KOPT-K1 (cell line): ENCODE measurements at regions not wholly inside any gene's neighbourhood (a gene's known extent, or its start where the extent isn't known, plus 50 kb on each side); places are given as distances from the start of the nearest gene placed in this dataset.
"Not testable (repeated sequence)": the region's sequence is repeated elsewhere in the genome, so short reads cannot be mapped to it uniquely, and the experiment has no call there.

ENCODE experiments used
- H3K27ac ChIP-seq: fragments of 200-600 bp; sonication (generic); 2 replicates; pipeline ENCODE4 v1.5.1; 2016; ENCODE audit warnings: antibody characterized with exemption, mild to moderate bottlenecking, low read depth, low read length; ENCODE audit not compliant: poor library complexity, severe bottlenecking
- H3K36me3 ChIP-seq: fragments of 200-600 bp; sonication (generic); 2 replicates; pipeline ENCODE4 v1.5.1; 2017; ENCODE audit warnings: antibody characterized with exemption, mild to moderate bottlenecking, low read length, moderate library complexity; ENCODE audit not compliant: insufficient read depth
- H3K9me3 ChIP-seq: fragments of 200-600 bp; sonication (generic); 2 replicates; pipeline ENCODE4 v1.5.1; 2017; ENCODE audit warnings: antibody characterized with exemption, low read length, mild to moderate bottlenecking; ENCODE audit not compliant: insufficient read depth, poor library complexity, severe bottlenecking

DNA sequence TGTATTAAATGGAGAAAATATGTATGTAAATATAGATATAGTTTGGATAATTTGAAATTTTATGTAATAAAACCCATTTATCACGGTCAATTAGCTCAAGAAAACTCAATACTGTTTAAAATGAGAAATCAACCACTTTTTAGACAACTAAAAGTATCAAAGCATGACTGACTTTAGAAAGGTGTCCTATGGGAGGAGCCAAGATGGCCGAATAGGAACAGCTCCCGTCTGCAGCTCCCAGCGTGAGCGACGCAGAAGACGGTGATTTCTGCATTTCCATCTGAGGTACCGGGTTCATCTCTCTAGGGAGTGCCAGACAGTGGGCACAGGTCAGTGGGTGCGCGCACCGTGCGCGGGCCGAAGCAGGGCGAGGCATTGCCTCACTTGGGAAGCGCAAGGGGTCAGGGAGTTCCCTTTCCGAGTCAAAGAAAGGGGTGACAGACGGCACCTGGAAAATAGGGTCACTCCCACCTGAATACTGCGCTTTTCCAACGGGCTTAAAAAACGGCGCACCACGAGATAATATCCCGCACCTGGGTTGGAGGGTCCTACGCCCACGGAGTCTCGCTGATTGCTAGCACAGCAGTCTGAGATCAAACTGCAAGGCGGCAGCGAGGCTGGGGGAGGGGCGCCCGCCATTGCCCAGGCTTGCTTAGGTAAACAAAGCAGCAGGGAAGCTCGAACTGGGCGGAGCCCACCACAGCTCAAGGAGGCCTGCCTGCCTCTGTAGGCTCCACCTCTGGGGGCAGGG is 182.8 kb upstream of the NECTIN3 start:
- not testable (repeated sequence) for H3K9me3 ChIP-seq, H3K36me3 ChIP-seq, H3K27ac ChIP-seq

DNA sequence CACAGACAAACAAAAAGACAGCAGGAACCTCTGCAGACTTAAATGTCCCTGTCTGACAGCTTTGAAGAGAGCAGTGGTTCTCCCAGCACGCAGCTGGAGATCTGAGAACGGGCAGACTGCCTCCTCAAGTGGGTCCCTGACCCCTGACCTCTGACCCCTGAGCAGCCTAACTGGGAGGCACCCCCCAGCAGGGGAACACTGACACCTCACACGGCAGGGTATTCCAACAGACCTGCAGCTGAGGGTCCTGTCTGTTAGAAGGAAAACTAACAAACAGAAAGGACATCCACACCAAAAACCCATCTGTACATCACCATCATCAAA is 182.3 kb upstream of the NECTIN3 start:
- not testable (repeated sequence) for H3K9me3 ChIP-seq, H3K36me3 ChIP-seq, H3K27ac ChIP-seq

DNA sequence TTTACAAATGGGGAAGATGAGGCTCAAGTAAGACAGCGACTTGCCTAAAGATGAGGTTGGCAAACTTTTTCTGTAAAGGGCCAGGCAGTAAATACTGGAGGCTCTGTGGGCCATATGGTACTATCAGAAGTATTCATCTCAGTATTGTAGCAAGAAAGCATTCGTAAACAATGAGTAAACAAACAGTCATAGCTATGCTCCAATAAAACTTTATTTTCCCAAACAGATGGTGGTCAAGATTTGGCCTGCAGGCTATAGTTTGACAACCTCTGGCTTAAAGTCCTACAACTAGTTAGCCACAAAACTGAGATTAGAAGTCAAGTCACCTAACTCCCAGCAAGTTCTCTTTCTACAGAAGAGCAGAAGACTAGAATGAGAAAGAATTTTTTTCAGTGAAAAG is 177.0 kb upstream of the NECTIN3 start:
- Histone ChIP-seq H3K36me3 (no peaks in the 10 kb centered on the region), H3K27ac (no peak overlapping the region), H3K9me3 (no peaks in the 10 kb centered on the region)

GRCh38 chr3:110895054-110895453 is 176.6 kb upstream of the NECTIN3 start:
- H3K27ac ChIP-seq: no peak overlapping the region
- no peaks in the 10 kb centered on the region for H3K9me3 ChIP-seq
- H3K36me3 ChIP-seq: no peaks in the 10 kb centered on the region

DNA sequence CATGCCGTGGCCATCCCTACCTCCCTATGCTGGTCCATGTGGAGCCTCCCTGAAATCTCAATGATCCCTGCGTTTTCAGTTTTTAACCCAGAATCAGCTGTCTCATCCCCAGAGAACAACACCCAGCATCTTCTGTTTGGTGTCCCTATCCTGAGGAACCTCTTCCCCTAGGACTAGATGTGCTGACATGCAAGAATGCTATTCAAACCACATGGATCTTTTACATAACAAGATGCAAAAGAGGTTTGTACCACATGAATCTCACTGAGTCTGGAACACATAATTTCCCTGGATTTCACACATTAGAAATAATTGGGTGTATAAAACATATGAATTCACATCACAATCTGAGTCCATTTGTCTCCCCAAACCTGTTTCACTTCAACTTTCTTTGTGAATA is 174.6 kb upstream of the NECTIN3 start:
- no peaks in the 10 kb centered on the region for H3K9me3 ChIP-seq
- H3K36me3 ChIP-seq: no peaks in the 10 kb centered on the region
- H3K27ac ChIP-seq: no peak overlapping the region

- no peak overlapping the region for H3K27ac ChIP-seq
- H3K9me3 ChIP-seq: no peaks in the 10 kb centered on the region
- H3K36me3 ChIP-seq: no peaks in the 10 kb centered on the region
Measured at GRCh38 chr3:110900576-110900975, 171.0 kb upstream of the NECTIN3 start.

- Histone ChIP-seq H3K36me3 (no peaks in the 10 kb centered on the region), H3K9me3 (no peaks in the 10 kb centered on the region)
Measured at GRCh38 chr3:110901536-110901935, 170.1 kb upstream of the NECTIN3 start.

DNA sequence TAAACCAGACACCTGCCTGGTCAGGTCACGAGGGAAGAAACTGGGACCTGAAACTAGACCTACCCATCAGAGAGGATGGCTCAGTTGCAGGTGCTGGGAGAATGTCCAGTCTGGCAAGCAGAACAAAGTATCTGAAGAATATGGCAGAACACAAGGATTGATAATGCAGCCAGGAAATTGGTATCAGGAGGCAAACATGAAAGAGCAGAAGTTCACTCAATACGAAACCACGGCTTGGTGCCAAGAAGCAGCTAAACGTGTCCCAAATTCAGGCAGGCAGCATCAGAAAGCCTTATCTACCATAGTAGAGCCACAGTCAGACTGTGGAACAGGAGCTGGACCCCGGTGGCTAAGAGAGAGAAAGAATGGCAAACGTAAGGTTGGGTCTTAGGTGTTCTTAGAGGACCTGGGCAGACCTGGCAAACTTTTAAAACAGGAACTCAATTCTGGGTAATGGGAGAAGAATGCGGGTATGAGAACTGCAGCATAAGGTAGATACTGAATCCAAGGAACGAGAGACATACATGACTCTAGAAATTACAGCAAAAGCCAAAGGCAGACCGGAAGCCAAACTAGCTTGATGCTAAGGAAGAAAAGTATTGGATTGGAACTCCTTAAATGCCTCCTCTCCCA is 169.0 kb upstream of the NECTIN3 start:
- H3K27ac ChIP-seq: no peak overlapping the region
- no peaks in the 10 kb centered on the region for H3K9me3 ChIP-seq
- H3K36me3 ChIP-seq: no peaks in the 10 kb centered on the region

More at GRCh38 chr3:110901536-110901935, 170.1 kb upstream of the NECTIN3 start:
- no peak overlapping the region for H3K27ac ChIP-seq

DNA sequence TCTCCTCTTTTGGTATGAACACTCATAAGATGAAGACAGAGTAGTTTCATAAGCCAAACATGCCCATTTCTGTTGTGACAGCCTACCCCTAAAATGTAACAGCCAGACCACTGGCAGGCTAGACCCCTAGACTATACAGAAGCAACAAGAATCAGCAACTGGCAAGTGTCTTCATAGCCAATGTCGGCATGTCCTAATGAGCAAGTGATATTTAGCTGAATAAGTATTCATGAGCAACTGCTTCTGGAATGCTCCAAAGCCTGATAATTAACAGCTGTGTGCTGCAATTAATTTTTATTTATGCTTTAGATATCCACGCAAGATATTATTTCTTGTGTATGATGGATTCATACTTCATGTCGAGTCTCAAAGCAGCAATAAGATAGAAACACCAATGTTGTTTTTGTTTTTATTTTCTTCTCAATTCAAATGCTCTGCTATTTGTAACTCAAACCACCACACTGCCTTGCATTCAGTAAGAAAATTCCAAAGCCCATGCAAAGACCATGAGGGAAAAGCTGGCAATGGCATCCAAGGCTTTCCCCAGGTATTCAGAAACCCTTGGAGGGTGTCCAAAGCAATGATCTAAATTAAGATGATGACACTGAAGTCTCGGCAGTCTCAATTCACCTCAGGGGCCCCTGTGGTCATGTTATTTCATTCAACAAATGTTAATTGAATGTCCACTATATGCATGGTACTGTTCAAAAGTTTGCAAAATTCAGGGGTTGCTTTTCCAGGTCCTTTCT is 167.7 kb upstream of the NECTIN3 start:
- H3K9me3 ChIP-seq: no peaks in the 10 kb centered on the region
- H3K27ac ChIP-seq: no peak overlapping the region
- no peaks in the 10 kb centered on the region for H3K36me3 ChIP-seq

DNA sequence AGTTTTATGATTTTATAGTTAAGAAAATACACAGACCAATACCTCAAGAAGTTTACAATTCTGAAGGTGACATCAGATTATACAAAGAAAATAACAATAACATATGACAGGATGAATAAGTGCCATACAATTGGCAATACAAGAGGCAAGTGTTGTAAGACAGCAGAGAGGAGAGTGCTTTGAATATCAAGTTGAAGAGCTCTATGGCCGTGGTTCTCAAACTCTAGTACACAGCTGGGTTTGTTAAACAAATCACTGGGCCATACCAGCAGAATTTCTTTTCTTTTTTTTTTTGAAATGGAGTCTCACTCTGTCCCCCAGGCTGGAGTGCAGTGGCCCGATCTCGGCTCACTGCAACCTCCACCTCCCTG is 167.1 kb upstream of the NECTIN3 start:
- H3K9me3 ChIP-seq: no peaks in the 10 kb centered on the region
- H3K36me3 ChIP-seq: no peaks in the 10 kb centered on the region
- H3K27ac ChIP-seq: no peak overlapping the region

DNA sequence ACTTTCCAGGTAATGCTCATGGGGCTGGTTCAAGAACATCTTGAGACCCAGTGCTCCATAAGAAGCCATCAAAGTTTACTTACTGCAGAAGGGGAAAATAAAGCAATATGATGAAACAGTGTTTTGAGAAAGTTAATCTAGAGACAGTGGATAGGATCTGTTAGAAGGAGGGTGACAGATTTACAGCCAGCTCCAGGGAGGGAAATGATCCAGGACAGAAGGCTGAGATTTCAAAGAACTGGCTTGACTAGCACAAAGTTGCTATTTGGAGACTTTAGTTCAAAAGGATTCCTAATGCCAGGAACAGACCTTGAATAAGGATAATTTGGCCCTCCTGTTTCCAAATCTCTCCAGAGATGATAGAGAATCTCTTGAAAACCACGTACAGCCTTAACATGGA is 166.5 kb upstream of the NECTIN3 start:
- Histone ChIP-seq H3K9me3 (no peaks in the 10 kb centered on the region), H3K36me3 (no peaks in the 10 kb centered on the region), H3K27ac (no peak overlapping the region)

- Histone ChIP-seq H3K9me3 (no peaks in the 10 kb centered on the region), H3K36me3 (no peaks in the 10 kb centered on the region), H3K27ac (no peak overlapping the region)
Measured at GRCh38 chr3:110909839-110910238, 161.8 kb upstream of the NECTIN3 start.

GRCh38 chr3:110910346-110910955 is 161.2 kb upstream of the NECTIN3 start:
- H3K36me3 ChIP-seq: no peaks in the 10 kb centered on the region
- no peak overlapping the region for H3K27ac ChIP-seq
- no peaks in the 10 kb centered on the region for H3K9me3 ChIP-seq

- no peak overlapping the region for H3K27ac ChIP-seq
Measured at GRCh38 chr3:110918963-110919362, 152.7 kb upstream of the NECTIN3 start.

DNA sequence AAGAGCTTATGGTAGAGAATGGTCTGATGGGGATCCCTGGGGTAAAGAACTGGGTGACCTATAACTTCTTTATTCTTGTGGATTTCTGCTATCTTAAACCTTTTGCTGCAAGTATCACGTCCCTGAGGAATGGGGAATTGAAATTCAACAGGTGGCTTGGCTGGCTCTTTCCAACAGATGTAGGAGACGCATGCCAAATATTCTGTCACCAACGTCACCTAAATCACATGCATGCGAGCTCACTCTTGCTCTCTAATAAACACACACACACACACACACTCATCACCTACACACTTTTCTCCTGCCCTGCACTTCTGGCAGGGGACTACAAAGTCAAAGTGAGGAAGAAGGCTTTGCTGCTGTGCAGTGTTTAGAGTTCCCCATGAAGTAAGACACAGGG is 145.8 kb upstream of the NECTIN3 start:
- H3K27ac ChIP-seq: no peak overlapping the region
- no peaks in the 10 kb centered on the region for H3K36me3 ChIP-seq
- no peaks in the 10 kb centered on the region for H3K9me3 ChIP-seq

More at GRCh38 chr3:110918963-110919362, 152.7 kb upstream of the NECTIN3 start:
- H3K36me3 ChIP-seq: no peaks in the 10 kb centered on the region
- no peaks in the 10 kb centered on the region for H3K9me3 ChIP-seq
